Ascending aorta (tissue), 2 donors: ENCODE measurements at regions not wholly inside any gene's neighbourhood (a gene's known extent, or its start where the extent isn't known, plus 50 kb on each side); places are given as distances from the start of the nearest gene placed in this dataset.

Source experiments
- DNase-seq, 2 donors: peaks; one replicate each; pipeline ENCODE4 v3.0.0-alpha.2; 2019; ENCODE audit warnings: low spot score in 2 of 2
- H3K27ac ChIP-seq, 2 donors: fragments of 200-600 bp; sonication (generic); one replicate each; pipeline ENCODE4 v1.5.1; 2016 to 2017; ENCODE audit warnings: mild to moderate bottlenecking in 1 of 2
- H3K27me3 ChIP-seq: fragments of 200-600 bp; sonication (generic); one replicate; pipeline ENCODE4 v1.5.1; 2017
- H3K36me3 ChIP-seq, 2 donors: fragments of 200-600 bp; sonication (generic); one replicate each; pipeline ENCODE4 v1.5.1; 2016
- H3K4me1 ChIP-seq, 2 donors: fragments of 200-600 bp; sonication (generic); one replicate each; pipeline ENCODE4 v1.5.1; 2016 to 2017; ENCODE audit warnings: mild to moderate bottlenecking in 1 of 2
- H3K4me3 ChIP-seq, 2 donors: fragments of 200-600 bp; sonication (generic); one replicate each; pipeline ENCODE4 v1.5.1; 2016 to 2017; ENCODE audit warnings: mild to moderate bottlenecking in 1 of 2
- H3K9me3 ChIP-seq, 2 donors: fragments of 200-600 bp; sonication (generic); one replicate each; pipeline ENCODE4 v1.5.1; 2016
- CTCF ChIP-seq, 3 experiments: fragments of 200-600 bp in 2 of 3; fragments of 450-650 bp in 1 of 3; sonication (generic) in 2 of 3; IDR thresholded peaks; one replicate each; pipeline ENCODE4 v1.5.1; 2016 to 2019; ENCODE audit warnings: antibody characterized with exemption in 3 of 3, mild to moderate bottlenecking in 1 of 3, moderate library complexity in 1 of 3
- intact Hi-C: fragments of 100-400 bp; cut with DNase I; formaldehyde crosslinking; loops from one replicate; pipeline ENCODE4 v1.15.1; 2023

- intact Hi-C loops, result no loop called here
- Histone ChIP-seq H3K4me1 (no peaks in the 10 kb centered on the region), H3K9me3 (no peaks in the 10 kb centered on the region)
These were observed 152.6 kb downstream of the MAGEB17 start for GRCh38 chrX:16319929-16320328.

GRCh38 chrX:16320765-16321355 lies 153.6 kb downstream of the MAGEB17 start:
- H3K36me3 ChIP-seq, result no peaks in the 10 kb centered on the region
- no peak for TF ChIP-seq CTCF (IDR thresholded peaks at IDR 0.05)

More at GRCh38 chrX:16319929-16320328, 152.6 kb downstream of the MAGEB17 start:
- Histone ChIP-seq H3K4me3 (no peak overlapping the region), H3K36me3 (no peaks in the 10 kb centered on the region), H3K27me3 (no peaks in the 10 kb centered on the region), H3K27ac (no peak overlapping the region)
- no peak for DNase-seq
- TF ChIP-seq CTCF (IDR thresholded peaks at IDR 0.05), result no peak

GRCh38 chrX:16333453-16333852 lies 166.2 kb downstream of the MAGEB17 start:
- Histone ChIP-seq H3K36me3 (no peaks in the 10 kb centered on the region), H3K4me1 (no peaks in the 10 kb centered on the region), H3K9me3 (no peaks in the 10 kb centered on the region), H3K4me3 (no peak overlapping the region), H3K27ac (no peak overlapping the region), H3K27me3 (no peaks in the 10 kb centered on the region)
- intact Hi-C loops, result no loop called here
- no peak for TF ChIP-seq CTCF (IDR thresholded peaks at IDR 0.05)
- no peak for DNase-seq

More at GRCh38 chrX:16320765-16321355, 153.6 kb downstream of the MAGEB17 start:
- no peak for DNase-seq
- H3K27me3 ChIP-seq, result no peaks in the 10 kb centered on the region
- no peaks in the 10 kb centered on the region for H3K9me3 ChIP-seq
- H3K4me3 ChIP-seq, result no peak overlapping the region
- no peaks in the 10 kb centered on the region for H3K4me1 ChIP-seq
- intact Hi-C loops, result no loop called here
- no peak overlapping the region for H3K27ac ChIP-seq

- no peaks in the 10 kb centered on the region for H3K27me3 ChIP-seq
- no peak for TF ChIP-seq CTCF (IDR thresholded peaks at IDR 0.05)
- DNase-seq, result no peak
- intact Hi-C loops, result no loop called here
- no peaks in the 10 kb centered on the region for H3K4me1 ChIP-seq
- no peaks in the 10 kb centered on the region for H3K36me3 ChIP-seq
- no peaks in the 10 kb centered on the region for H3K9me3 ChIP-seq
- no peak overlapping the region for H3K27ac ChIP-seq
- no peak overlapping the region for H3K4me3 ChIP-seq
These were observed 167.9 kb downstream of the MAGEB17 start for GRCh38 chrX:16335181-16335580.

- Histone ChIP-seq H3K9me3 (no peaks in the 10 kb centered on the region), H3K4me1 (no peaks in the 10 kb centered on the region), H3K27me3 (no peaks in the 10 kb centered on the region), H3K27ac (no peak overlapping the region), H3K4me3 (no peak overlapping the region), H3K36me3 (no peaks in the 10 kb centered on the region)
- no peak for DNase-seq
- no peak for TF ChIP-seq CTCF (IDR thresholded peaks at IDR 0.05)
- intact Hi-C loops, result no loop called here
These were observed 180.8 kb downstream of the MAGEB17 start for GRCh38 chrX:16347968-16348670.
